DOHH2 (cell line): ENCODE measurements at regions not wholly inside any gene's neighbourhood (a gene's known extent, or its start where the extent isn't known, plus 50 kb on each side); places are given as distances from the start of the nearest gene placed in this dataset.

Source experiments
- CTCF ChIP-seq: fragments of 200-600 bp; sonication (generic); IDR thresholded peaks from one replicate; pipeline ENCODE4 v1.5.1; 2014; ENCODE audit warnings: antibody characterized with exemption, mild to moderate bottlenecking, low read depth, low read length; ENCODE audit not compliant: poor library complexity, severe bottlenecking
- EZH2phosphoT487 ChIP-seq: fragments of 200-600 bp; sonication (generic); IDR thresholded peaks from 2 replicates; pipeline ENCODE4 v1.6.1; 2017; ENCODE audit warnings: borderline replicate concordance, mild to moderate bottlenecking, antibody characterized with exemption, low read length, moderate library complexity, mixed read lengths

GRCh38 chr2:77642339-77642738 lies 120.2 kb upstream of the LRRTM4 start:
- TF ChIP-seq EZH2phosphoT487 (no peak), CTCF (no peak)
